PC-3 (cell line): ENCODE measurements at regions not wholly inside any gene's neighbourhood (a gene's known extent, or its start where the extent isn't known, plus 50 kb on each side); places are given as distances from the start of the nearest gene placed in this dataset.

Experiments used
- EZH2phosphoT487 ChIP-seq: fragments of 300-600 bp; sonication (generic); IDR thresholded peaks from 2 replicates; pipeline ENCODE4 v1.6.1; 2018; ENCODE audit warnings: mild to moderate bottlenecking, antibody characterized with exemption, low read length, borderline replicate concordance
- TF ChIP-seq, protein P1 (sequence below): fragments of 300-600 bp; sonication (generic); conservative IDR thresholded peaks from 2 replicates; pipeline ENCODE4 v1.5.1; 2017; ENCODE audit warnings: antibody characterized with exemption, low read depth, mild to moderate bottlenecking, low read length

- TF ChIP-seq, protein P1, sequence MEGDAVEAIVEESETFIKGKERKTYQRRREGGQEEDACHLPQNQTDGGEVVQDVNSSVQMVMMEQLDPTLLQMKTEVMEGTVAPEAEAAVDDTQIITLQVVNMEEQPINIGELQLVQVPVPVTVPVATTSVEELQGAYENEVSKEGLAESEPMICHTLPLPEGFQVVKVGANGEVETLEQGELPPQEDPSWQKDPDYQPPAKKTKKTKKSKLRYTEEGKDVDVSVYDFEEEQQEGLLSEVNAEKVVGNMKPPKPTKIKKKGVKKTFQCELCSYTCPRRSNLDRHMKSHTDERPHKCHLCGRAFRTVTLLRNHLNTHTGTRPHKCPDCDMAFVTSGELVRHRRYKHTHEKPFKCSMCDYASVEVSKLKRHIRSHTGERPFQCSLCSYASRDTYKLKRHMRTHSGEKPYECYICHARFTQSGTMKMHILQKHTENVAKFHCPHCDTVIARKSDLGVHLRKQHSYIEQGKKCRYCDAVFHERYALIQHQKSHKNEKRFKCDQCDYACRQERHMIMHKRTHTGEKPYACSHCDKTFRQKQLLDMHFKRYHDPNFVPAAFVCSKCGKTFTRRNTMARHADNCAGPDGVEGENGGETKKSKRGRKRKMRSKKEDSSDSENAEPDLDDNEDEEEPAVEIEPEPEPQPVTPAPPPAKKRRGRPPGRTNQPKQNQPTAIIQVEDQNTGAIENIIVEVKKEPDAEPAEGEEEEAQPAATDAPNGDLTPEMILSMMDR: no peak
- TF ChIP-seq EZH2phosphoT487: no peak
These were observed 131.6 kb upstream of the P2RY1 start for GRCh38 chr3:152703245-152703890.
